ENCODE measurements at regions not wholly inside any gene's neighbourhood (a gene's known extent, or its start where the extent isn't known, plus 50 kb on each side); places are given as distances from the start of the nearest gene placed in this dataset.

DNA sequence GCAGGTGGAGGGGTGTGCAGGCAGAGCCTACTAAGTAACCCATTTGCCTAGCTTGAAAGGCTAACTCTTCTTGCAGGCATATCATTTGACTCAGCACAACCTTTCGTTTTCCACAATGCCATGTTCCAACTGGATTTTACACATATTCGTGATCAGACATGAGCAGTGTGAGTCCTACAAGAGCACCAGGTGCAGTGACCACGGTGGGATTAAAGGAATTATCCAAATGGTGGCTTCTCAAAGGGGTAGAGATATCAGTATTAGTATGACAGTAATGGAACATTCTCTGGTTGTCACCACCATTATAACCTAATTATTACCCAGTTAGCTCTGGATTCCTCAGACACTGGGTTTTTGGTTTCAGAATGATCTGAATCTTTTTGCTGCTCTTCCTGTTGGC lies 323.5 kb downstream of the LMO4 start:
- H3K27me3 Mint-ChIP-seq (ENCODE audit: low read depth) = no peaks in the 10 kb centered on the region
- TF ChIP-seq, protein P1, sequence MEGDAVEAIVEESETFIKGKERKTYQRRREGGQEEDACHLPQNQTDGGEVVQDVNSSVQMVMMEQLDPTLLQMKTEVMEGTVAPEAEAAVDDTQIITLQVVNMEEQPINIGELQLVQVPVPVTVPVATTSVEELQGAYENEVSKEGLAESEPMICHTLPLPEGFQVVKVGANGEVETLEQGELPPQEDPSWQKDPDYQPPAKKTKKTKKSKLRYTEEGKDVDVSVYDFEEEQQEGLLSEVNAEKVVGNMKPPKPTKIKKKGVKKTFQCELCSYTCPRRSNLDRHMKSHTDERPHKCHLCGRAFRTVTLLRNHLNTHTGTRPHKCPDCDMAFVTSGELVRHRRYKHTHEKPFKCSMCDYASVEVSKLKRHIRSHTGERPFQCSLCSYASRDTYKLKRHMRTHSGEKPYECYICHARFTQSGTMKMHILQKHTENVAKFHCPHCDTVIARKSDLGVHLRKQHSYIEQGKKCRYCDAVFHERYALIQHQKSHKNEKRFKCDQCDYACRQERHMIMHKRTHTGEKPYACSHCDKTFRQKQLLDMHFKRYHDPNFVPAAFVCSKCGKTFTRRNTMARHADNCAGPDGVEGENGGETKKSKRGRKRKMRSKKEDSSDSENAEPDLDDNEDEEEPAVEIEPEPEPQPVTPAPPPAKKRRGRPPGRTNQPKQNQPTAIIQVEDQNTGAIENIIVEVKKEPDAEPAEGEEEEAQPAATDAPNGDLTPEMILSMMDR (conservative IDR thresholded peaks at IDR 0.05) = no peak
- H3K4me3 Mint-ChIP-seq = no peak overlapping the region
- H3K4me1 Mint-ChIP-seq = peaks cover 7% of the 10 kb centered on the region
- H3K36me3 Mint-ChIP-seq (ENCODE audit: low read depth) = no peaks in the 10 kb centered on the region
- H3K9me3 Mint-ChIP-seq = peaks cover 2% of the 10 kb centered on the region
- DNase-seq (ENCODE audit: low read depth, low spot score) = no peak
- no peak overlapping the region for H3K27ac Mint-ChIP-seq (ENCODE audit: unreplicated experiment)

DNA sequence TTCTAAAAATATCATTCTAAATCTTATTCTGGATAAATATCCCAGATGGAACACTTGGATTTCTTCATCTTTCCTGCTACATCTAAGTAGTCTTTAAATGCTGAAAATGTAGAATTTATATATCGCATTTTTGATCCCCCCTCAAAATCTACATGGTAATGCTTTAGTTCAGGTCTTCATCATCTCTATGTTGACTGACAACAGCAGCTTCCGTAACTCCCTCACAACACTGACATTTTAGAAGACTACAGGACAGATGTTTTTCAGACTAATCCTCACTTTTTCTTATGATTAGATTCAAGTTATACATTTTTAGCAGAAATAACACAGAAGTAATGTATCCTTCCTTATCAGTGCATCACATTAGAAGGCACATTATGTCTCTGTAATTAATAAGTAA lies 336.5 kb downstream of the LMO4 start:
- no peaks in the 10 kb centered on the region for H3K27me3 Mint-ChIP-seq (ENCODE audit: low read depth)
- peaks cover 4% of the 10 kb centered on the region for H3K36me3 Mint-ChIP-seq (ENCODE audit: low read depth)
- H3K27ac Mint-ChIP-seq (ENCODE audit: unreplicated experiment) = no peak overlapping the region
- H3K9me3 Mint-ChIP-seq = peaks cover 9% of the 10 kb centered on the region
- TF ChIP-seq, protein P1 (conservative IDR thresholded peaks at IDR 0.05) = no peak
- peaks cover 7% of the 10 kb centered on the region for H3K4me1 Mint-ChIP-seq
- no peak for DNase-seq (ENCODE audit: low read depth, low spot score)
- no peak overlapping the region for H3K4me3 Mint-ChIP-seq

DNA sequence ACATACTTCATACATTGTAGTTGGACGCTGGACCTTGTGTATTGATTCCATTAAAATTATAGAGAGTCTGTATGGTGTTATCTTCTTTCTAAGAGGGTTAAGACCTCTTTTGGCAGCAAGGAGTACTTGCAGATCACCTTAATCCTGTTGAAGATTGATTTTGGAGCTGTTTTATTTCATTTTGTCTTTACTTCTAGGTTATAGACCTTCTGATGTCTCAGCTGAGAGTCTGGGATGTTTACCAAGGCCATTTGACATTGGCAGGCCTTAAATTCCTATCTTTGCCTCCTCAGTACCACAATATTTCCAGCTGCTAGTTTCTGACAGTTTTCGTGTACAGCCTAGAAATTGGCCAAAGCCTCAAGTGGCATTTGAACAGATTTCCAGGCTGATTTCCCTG lies 338.0 kb downstream of the LMO4 start:
- Mint-ChIP-seq H3K4me1 (peaks cover 7% of the 10 kb centered on the region), H3K9me3 (peaks cover 2% of the 10 kb centered on the region), H3K27ac (ENCODE audit: unreplicated experiment) (no peak overlapping the region), H3K4me3 (no peak overlapping the region), H3K27me3 (ENCODE audit: low read depth) (no peaks in the 10 kb centered on the region), H3K36me3 (ENCODE audit: low read depth) (no peaks in the 10 kb centered on the region)
- no peak for DNase-seq (ENCODE audit: low read depth, low spot score)
- TF ChIP-seq, protein P1 (conservative IDR thresholded peaks at IDR 0.05) = no peak

DNA sequence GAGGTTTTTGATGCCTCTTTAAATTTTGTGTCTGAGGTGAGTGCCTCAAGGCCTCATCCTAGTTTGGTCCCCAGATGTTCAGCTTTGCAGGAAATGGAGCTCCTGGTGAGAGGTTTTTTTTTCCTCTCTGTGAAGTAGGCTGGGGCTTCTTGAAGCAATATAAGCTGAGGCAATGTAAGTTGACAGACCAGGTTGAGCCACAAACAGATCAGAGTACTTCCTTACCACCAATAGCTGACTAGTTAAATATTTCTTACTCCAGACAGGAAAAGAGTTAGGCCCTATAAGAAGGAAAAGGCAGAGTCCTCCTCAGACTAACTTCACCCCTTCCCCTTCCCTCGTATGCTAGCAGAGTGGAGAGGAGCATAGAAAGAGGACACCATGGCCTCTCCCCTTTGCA lies 341.0 kb downstream of the LMO4 start:
- no peak overlapping the region for H3K27ac Mint-ChIP-seq (ENCODE audit: unreplicated experiment)
- H3K4me1 Mint-ChIP-seq = no peaks in the 10 kb centered on the region
- H3K36me3 Mint-ChIP-seq (ENCODE audit: low read depth) = no peaks in the 10 kb centered on the region
- H3K4me3 Mint-ChIP-seq = no peak overlapping the region
- no peaks in the 10 kb centered on the region for H3K27me3 Mint-ChIP-seq (ENCODE audit: low read depth)
- no peak for DNase-seq (ENCODE audit: low read depth, low spot score)
- TF ChIP-seq, protein P1 (conservative IDR thresholded peaks at IDR 0.05) = no peak
- no peaks in the 10 kb centered on the region for H3K9me3 Mint-ChIP-seq

DNA sequence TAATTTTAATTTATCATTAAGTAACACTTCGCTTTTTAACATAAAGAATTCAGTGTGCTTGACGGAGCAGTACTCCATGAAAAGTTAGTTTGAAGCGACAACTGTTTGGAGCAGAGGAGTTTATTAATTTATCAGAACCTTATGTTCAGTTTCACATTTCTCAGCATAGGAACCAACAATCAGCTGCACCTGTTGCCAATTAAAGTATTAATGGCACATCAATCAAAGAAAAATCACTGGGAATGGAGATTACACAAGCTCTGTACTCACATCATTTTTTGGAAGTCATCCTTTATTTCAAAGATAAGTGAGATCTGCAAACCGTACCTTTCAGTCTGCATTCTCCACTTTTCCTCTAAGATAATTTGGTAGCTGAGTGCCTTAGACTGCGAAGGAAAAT lies 344.6 kb downstream of the LMO4 start:
- H3K9me3 Mint-ChIP-seq = no peaks in the 10 kb centered on the region
- H3K27me3 Mint-ChIP-seq (ENCODE audit: low read depth) = no peaks in the 10 kb centered on the region

More for the DNA sequence above, 344.6 kb downstream of the LMO4 start:
- H3K36me3 Mint-ChIP-seq (ENCODE audit: low read depth) = no peaks in the 10 kb centered on the region
- TF ChIP-seq, protein P1 (conservative IDR thresholded peaks at IDR 0.05) = no peak
- no peak overlapping the region for H3K4me3 Mint-ChIP-seq
- no peak overlapping the region for H3K27ac Mint-ChIP-seq (ENCODE audit: unreplicated experiment)
- no peak for DNase-seq (ENCODE audit: low read depth, low spot score)
- H3K4me1 Mint-ChIP-seq = no peaks in the 10 kb centered on the region
